GM10847 (cell line): ENCODE measurements at regions not wholly inside any gene's neighbourhood (a gene's known extent, or its start where the extent isn't known, plus 50 kb on each side); places are given as distances from the start of the nearest gene placed in this dataset.

ENCODE experiments used
- POLR2A ChIP-seq: IDR thresholded peaks from 2 replicates; pipeline ENCODE4 v1.6.1; 2011; ENCODE audit not compliant: insufficient read length; ENCODE audit errors: extremely low read depth

GRCh38 chr2:64873472-64873924, 115.7 kb upstream of the SLC1A4 start:
- no peak for TF ChIP-seq POLR2A

GRCh38 chr2:64874593-64874992, 114.6 kb upstream of the SLC1A4 start:
- no peak for TF ChIP-seq POLR2A

- TF ChIP-seq POLR2A, result no peak
These were observed 113.8 kb upstream of the SLC1A4 start for GRCh38 chr2:64875368-64875767.

GRCh38 chr2:64876137-64876647, 113.0 kb upstream of the SLC1A4 start:
- no peak for TF ChIP-seq POLR2A

- no peak for TF ChIP-seq POLR2A
These were observed 109.5 kb upstream of the SLC1A4 start for GRCh38 chr2:64879745-64880144.

- TF ChIP-seq POLR2A, result no peak
These were observed 108.8 kb upstream of the SLC1A4 start for GRCh38 chr2:64880193-64880951.

- no peak for TF ChIP-seq POLR2A
These were observed 108.1 kb upstream of the SLC1A4 start for GRCh38 chr2:64881037-64881492.

GRCh38 chr2:64887565-64887964, 101.6 kb upstream of the SLC1A4 start:
- no peak for TF ChIP-seq POLR2A

- TF ChIP-seq POLR2A, result no peak
These were observed 100.4 kb upstream of the SLC1A4 start for GRCh38 chr2:64888591-64889309.

- no peak for TF ChIP-seq POLR2A
These were observed 99.4 kb upstream of the SLC1A4 start for GRCh38 chr2:64889803-64890202.

- no peak for TF ChIP-seq POLR2A
These were observed 89.9 kb upstream of the SLC1A4 start for GRCh38 chr2:64899081-64899865.

- no peak for TF ChIP-seq POLR2A
These were observed 84.5 kb upstream of the SLC1A4 start for GRCh38 chr2:64904413-64905329.

- TF ChIP-seq POLR2A, result no peak
These were observed 83.7 kb upstream of the SLC1A4 start for GRCh38 chr2:64905338-64906024.

GRCh38 chr2:64906853-64907536, 82.2 kb upstream of the SLC1A4 start:
- TF ChIP-seq POLR2A, result no peak

- no peak for TF ChIP-seq POLR2A
These were observed 80.8 kb upstream of the SLC1A4 start for GRCh38 chr2:64908406-64908805.
